Ovary (tissue), 3 donors: ENCODE measurements at regions not wholly inside any gene's neighbourhood (a gene's known extent, or its start where the extent isn't known, plus 50 kb on each side); places are given as distances from the start of the nearest gene placed in this dataset.

Source experiments
- POLR2A ChIP-seq: fragments of 450-650 bp; IDR thresholded peaks from one replicate; pipeline ENCODE4 v1.6.1; 2017; ENCODE audit warnings: antibody characterized with exemption, mild to moderate bottlenecking, moderate library complexity
- TF ChIP-seq, protein P1 (sequence below), 3 donors: fragments of 450-650 bp in 2 of 3; fragments of 200-600 bp in 1 of 3; IDR thresholded peaks; one replicate each; pipeline versions ENCODE4 v1.5.1 to v1.8.0; 2016 to 2022; ENCODE audit warnings: antibody characterized with exemption in 3 of 3, mild to moderate bottlenecking in 1 of 3
- donor health status: DM: no; HTN: no; CAD: no.

DNA sequence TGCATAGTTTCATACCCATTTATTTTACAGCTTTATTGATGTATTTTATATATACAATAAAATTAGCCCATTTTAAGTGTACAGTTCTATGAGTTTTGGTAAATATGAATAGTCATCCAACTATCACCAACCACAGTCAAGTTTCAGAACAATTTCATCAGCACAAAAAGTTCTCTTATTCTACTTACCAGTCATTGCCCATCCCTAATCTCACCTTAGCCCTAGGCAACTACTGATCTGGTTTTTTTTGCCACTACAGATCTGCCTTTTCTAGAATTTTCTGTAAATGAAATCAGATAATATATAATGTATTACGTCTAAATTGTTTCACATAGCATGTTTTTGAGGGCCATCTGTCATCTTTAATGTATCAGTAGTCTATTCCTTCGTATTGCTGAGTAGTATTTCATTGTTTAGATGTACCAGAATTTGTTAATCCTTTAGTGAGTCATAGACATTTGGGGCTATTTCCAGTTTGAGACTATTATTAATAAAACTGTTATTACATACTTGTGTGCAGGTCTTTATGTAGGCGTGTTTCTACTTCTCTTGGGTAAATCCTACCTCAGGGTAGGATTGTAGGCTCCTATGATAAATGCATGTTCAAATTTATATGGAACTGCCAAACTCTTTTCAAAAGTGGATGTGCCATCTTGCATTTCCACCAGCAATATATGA lies 198.5 kb upstream of the ADAMTSL1 start:
- TF ChIP-seq, protein P1, sequence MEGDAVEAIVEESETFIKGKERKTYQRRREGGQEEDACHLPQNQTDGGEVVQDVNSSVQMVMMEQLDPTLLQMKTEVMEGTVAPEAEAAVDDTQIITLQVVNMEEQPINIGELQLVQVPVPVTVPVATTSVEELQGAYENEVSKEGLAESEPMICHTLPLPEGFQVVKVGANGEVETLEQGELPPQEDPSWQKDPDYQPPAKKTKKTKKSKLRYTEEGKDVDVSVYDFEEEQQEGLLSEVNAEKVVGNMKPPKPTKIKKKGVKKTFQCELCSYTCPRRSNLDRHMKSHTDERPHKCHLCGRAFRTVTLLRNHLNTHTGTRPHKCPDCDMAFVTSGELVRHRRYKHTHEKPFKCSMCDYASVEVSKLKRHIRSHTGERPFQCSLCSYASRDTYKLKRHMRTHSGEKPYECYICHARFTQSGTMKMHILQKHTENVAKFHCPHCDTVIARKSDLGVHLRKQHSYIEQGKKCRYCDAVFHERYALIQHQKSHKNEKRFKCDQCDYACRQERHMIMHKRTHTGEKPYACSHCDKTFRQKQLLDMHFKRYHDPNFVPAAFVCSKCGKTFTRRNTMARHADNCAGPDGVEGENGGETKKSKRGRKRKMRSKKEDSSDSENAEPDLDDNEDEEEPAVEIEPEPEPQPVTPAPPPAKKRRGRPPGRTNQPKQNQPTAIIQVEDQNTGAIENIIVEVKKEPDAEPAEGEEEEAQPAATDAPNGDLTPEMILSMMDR (IDR thresholded peaks at IDR 0.05) = no peak
- TF ChIP-seq POLR2A = no peak
